ENCODE measurements at regions not wholly inside any gene's neighbourhood (a gene's known extent, or its start where the extent isn't known, plus 50 kb on each side); places are given as distances from the start of the nearest gene placed in this dataset.

- TF ChIP-seq EZH2phosphoT487 (conservative IDR thresholded peaks at IDR 0.05; ENCODE audit: low read length) (no peak), CTCF (IDR thresholded peaks at IDR 0.05; ENCODE audit: insufficient read depth, low read length, poor library complexity, severe bottlenecking) (no peak)
These were observed 250.9 kb downstream of the LIG4 start for GRCh38 chr13:107964395-107964794.

Data from SU-DHL-6 (cell line).